ENCODE measurements at regions not wholly inside any gene's neighbourhood (a gene's known extent, or its start where the extent isn't known, plus 50 kb on each side); places are given as distances from the start of the nearest gene placed in this dataset.

- no peak for TF ChIP-seq ZBTB33 (IDR thresholded peaks at IDR 0.05)
- TF ChIP-seq RXRA (IDR thresholded peaks at IDR 0.05) = no peak
- no peak for TF ChIP-seq YY1 (IDR thresholded peaks at IDR 0.05)
Observed at GRCh38 chr10:90344226-90344625, 513.6 kb downstream of the HTR7 start (continued).

DNA sequence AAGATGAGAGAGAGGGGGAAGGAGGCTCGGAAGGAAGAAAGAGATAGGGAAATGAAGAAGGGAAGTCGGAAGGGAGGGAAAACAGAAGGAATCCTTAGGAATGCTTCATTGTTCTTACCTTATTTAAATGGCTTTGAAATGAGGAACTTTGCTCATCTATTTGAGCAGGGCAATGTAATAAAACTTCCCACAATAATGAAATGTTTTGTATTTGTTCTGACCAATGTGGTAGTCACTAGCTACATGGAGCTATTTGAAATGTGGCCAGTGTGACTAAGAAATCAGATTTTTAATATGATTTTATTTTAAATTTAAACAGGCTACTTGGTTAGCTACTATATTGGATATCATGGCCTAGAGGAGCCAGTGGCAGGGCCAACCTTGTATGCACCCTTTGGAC, 510.6 kb downstream of the HTR7 start:
- Histone ChIP-seq H3K4me3 (ENCODE audit: low read depth in 1 of 3, low read length in 3 of 3) (no peak overlapping the region), H3K9me3 (ENCODE audit: control insufficient read depth in 4 of 4, low read length in 3 of 4) (no peaks in the 10 kb centered on the region), H3K4me1 (ENCODE audit: control insufficient read depth in 4 of 4, insufficient read depth in 4 of 4, low read length in 3 of 4) (no peaks in the 10 kb centered on the region), H3K27ac (ENCODE audit: low read depth in 1 of 2, low read length in 2 of 2) (no peak overlapping the region), H3K27me3 (ENCODE audit: control insufficient read depth in 4 of 4, insufficient read depth in 4 of 4, low read length in 3 of 4) (no peaks in the 10 kb centered on the region), H3K9ac (ENCODE audit: low read depth in 1 of 2, low read length in 2 of 2) (no peak overlapping the region), H3K36me3 (ENCODE audit: control insufficient read depth in 4 of 4, insufficient read depth in 3 of 4, low read depth in 1 of 4, low read length in 3 of 4) (no peaks in the 10 kb centered on the region)
- TF ChIP-seq YY1 (IDR thresholded peaks at IDR 0.05) (no peak), MAX (IDR thresholded peaks at IDR 0.05) (no peak), RXRA (IDR thresholded peaks at IDR 0.05) (no peak), NR2F2 (IDR thresholded peaks at IDR 0.05) (no peak), HNF4G (IDR thresholded peaks at IDR 0.05) (no peak), GABPA (IDR thresholded peaks at IDR 0.05 in 1 of 2, conservative IDR thresholded peaks at IDR 0.05 in 1 of 2) (no peak), ZBTB33 (IDR thresholded peaks at IDR 0.05) (no peak), JUND (IDR thresholded peaks at IDR 0.05) (no peak), SP1 (IDR thresholded peaks at IDR 0.05) (no peak), FOXA2 (IDR thresholded peaks at IDR 0.05) (no peak), HNF4A (conservative IDR thresholded peaks at IDR 0.05) (no peak), TAF1 (conservative IDR thresholded peaks at IDR 0.05) (no peak)
- TF ChIP-seq, protein P1, sequence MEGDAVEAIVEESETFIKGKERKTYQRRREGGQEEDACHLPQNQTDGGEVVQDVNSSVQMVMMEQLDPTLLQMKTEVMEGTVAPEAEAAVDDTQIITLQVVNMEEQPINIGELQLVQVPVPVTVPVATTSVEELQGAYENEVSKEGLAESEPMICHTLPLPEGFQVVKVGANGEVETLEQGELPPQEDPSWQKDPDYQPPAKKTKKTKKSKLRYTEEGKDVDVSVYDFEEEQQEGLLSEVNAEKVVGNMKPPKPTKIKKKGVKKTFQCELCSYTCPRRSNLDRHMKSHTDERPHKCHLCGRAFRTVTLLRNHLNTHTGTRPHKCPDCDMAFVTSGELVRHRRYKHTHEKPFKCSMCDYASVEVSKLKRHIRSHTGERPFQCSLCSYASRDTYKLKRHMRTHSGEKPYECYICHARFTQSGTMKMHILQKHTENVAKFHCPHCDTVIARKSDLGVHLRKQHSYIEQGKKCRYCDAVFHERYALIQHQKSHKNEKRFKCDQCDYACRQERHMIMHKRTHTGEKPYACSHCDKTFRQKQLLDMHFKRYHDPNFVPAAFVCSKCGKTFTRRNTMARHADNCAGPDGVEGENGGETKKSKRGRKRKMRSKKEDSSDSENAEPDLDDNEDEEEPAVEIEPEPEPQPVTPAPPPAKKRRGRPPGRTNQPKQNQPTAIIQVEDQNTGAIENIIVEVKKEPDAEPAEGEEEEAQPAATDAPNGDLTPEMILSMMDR (IDR thresholded peaks at IDR 0.05; ENCODE audit: low read depth, low read length, missing input control) = no peak
- no peak for DNase-seq (ENCODE audit: low spot score)
- WGBS = 74% methylated on average over 2 of the region's 2 CpGs

- H3K9ac ChIP-seq (ENCODE audit: low read depth in 1 of 2, low read length in 2 of 2) = no peak overlapping the region
- H3K9me3 ChIP-seq (ENCODE audit: control insufficient read depth in 4 of 4, low read length in 3 of 4) = no peaks in the 10 kb centered on the region
- H3K4me1 ChIP-seq (ENCODE audit: control insufficient read depth in 4 of 4, insufficient read depth in 4 of 4, low read length in 3 of 4) = no peaks in the 10 kb centered on the region
- DNase-seq (ENCODE audit: low spot score) = no peak
- H3K27ac ChIP-seq (ENCODE audit: low read depth in 1 of 2, low read length in 2 of 2) = no peak overlapping the region
- H3K36me3 ChIP-seq (ENCODE audit: control insufficient read depth in 4 of 4, insufficient read depth in 3 of 4, low read depth in 1 of 4, low read length in 3 of 4) = no peaks in the 10 kb centered on the region
- H3K27me3 ChIP-seq (ENCODE audit: control insufficient read depth in 4 of 4, insufficient read depth in 4 of 4, low read length in 3 of 4) = no peaks in the 10 kb centered on the region
- 96% methylated on average over 1 of the region's 1 CpG for WGBS
- no peak overlapping the region for H3K4me3 ChIP-seq (ENCODE audit: low read depth in 1 of 3, low read length in 3 of 3)
- TF ChIP-seq FOXA1 (IDR thresholded peaks at IDR 0.05) = no peak
- TF ChIP-seq NR2F2 (IDR thresholded peaks at IDR 0.05) = no peak
- TF ChIP-seq GABPA (IDR thresholded peaks at IDR 0.05 in 1 of 2, conservative IDR thresholded peaks at IDR 0.05 in 1 of 2) = no peak
- no peak for TF ChIP-seq ATF3 (IDR thresholded peaks at IDR 0.05)
- TF ChIP-seq RXRA (IDR thresholded peaks at IDR 0.05) = no peak
- TF ChIP-seq SP1 (IDR thresholded peaks at IDR 0.05) = no peak
- TF ChIP-seq HNF4G (IDR thresholded peaks at IDR 0.05) = no peak
- no peak for TF ChIP-seq EGR1 (IDR thresholded peaks at IDR 0.05; ENCODE audit: low read depth in 2 of 2)
- no peak for TF ChIP-seq FOXA2 (IDR thresholded peaks at IDR 0.05)
- TF ChIP-seq RAD21 (IDR thresholded peaks at IDR 0.05) = no peak
- TF ChIP-seq JUND (IDR thresholded peaks at IDR 0.05) = no peak
- TF ChIP-seq, protein P1 (IDR thresholded peaks at IDR 0.05; ENCODE audit: low read depth, low read length, missing input control) = no peak
- no peak for TF ChIP-seq ZBTB33 (IDR thresholded peaks at IDR 0.05)
- no peak for TF ChIP-seq MAX (IDR thresholded peaks at IDR 0.05)
- no peak for TF ChIP-seq HNF4A (conservative IDR thresholded peaks at IDR 0.05)
- TF ChIP-seq TAF1 (conservative IDR thresholded peaks at IDR 0.05) = no peak
- no peak for TF ChIP-seq YY1 (IDR thresholded peaks at IDR 0.05)
Observed at GRCh38 chr10:90350122-90350521, 507.7 kb downstream of the HTR7 start.
